Upper lobe of right lung (tissue), 1 donor: ENCODE measurements at regions not wholly inside any gene's neighbourhood (a gene's known extent, or its start where the extent isn't known, plus 50 kb on each side); places are given as distances from the start of the nearest gene placed in this dataset.

Experiments
- ATAC-seq: fragments of 200-7000 bp; cut with Tn5 transposase; one replicate; pipeline ENCODE4 v1.9.1; 2020; ENCODE audit warnings: mild to moderate bottlenecking, moderate library complexity
- DNase-seq: peaks from one replicate; pipeline ENCODE4 v3.0.0-alpha.2; 2020
- H3K27ac ChIP-seq: fragments of 200-600 bp; one replicate; pipeline ENCODE4 v1.8.0; 2022
- H3K27me3 ChIP-seq: fragments of 200-600 bp; one replicate; pipeline ENCODE4 v1.8.0; 2022; ENCODE audit warnings: mild to moderate bottlenecking
- H3K36me3 ChIP-seq: fragments of 200-600 bp; one replicate; pipeline ENCODE4 v1.8.0; 2022
- H3K4me1 ChIP-seq: fragments of 200-600 bp; one replicate; pipeline ENCODE4 v1.8.0; 2022
- H3K4me3 ChIP-seq: fragments of 200-600 bp; one replicate; pipeline ENCODE4 v1.8.0; 2022; ENCODE audit warnings: mild to moderate bottlenecking
- H3K9me3 ChIP-seq: fragments of 200-600 bp; one replicate; pipeline ENCODE4 v1.8.0; 2022
- CTCF ChIP-seq: fragments of 200-600 bp; IDR thresholded peaks from one replicate; pipeline ENCODE4 v1.8.0; 2022; ENCODE audit warnings: antibody characterized with exemption
- intact Hi-C: fragments of 100-400 bp; cut with DNase I; formaldehyde crosslinking; loops from one replicate; pipeline ENCODE4 v1.11.0; 2022
- donor health status: DM: no; HTN: yes; CAD: no; lungs with severe emphysema.

- Histone ChIP-seq H3K4me1 (no peaks in the 10 kb centered on the region), H3K27ac (no peak overlapping the region), H3K9me3 (no peaks in the 10 kb centered on the region), H3K27me3 (no peaks in the 10 kb centered on the region), H3K4me3 (no peak overlapping the region), H3K36me3 (no peaks in the 10 kb centered on the region)
- no peak for TF ChIP-seq CTCF
- DNase-seq (no peak), ATAC-seq (no peak)
- intact Hi-C loops = no loop called here
Observed at GRCh38 chr14:73800970-73801515, 50.6 kb upstream of the PTGR2 start.

GRCh38 chr14:73797543-73798265, 53.9 kb upstream of the PTGR2 start:
- H3K36me3 ChIP-seq = no peaks in the 10 kb centered on the region
- H3K27ac ChIP-seq = no peak overlapping the region
- no peak overlapping the region for H3K4me3 ChIP-seq
- DNase-seq (no peak), ATAC-seq (no peak)
- no peak for TF ChIP-seq CTCF
- H3K27me3 ChIP-seq = no peaks in the 10 kb centered on the region
- H3K4me1 ChIP-seq = peaks cover 9% of the 10 kb centered on the region
- H3K9me3 ChIP-seq = no peaks in the 10 kb centered on the region
- intact Hi-C loops = no loop called here

GRCh38 chr14:73796893-73797542, 54.6 kb upstream of the PTGR2 start:
- intact Hi-C loops = no loop called here

GRCh38 chr14:73796415-73796814, 55.2 kb upstream of the PTGR2 start:
- no peak for TF ChIP-seq CTCF
- DNase-seq = no peak
- intact Hi-C loops = no loop called here
- ATAC-seq = no peak
- H3K27ac ChIP-seq = peak overlapping the region; percentile 8
- no peak overlapping the region for H3K4me3 ChIP-seq
- no peaks in the 10 kb centered on the region for H3K9me3 ChIP-seq
- no peaks in the 10 kb centered on the region for H3K36me3 ChIP-seq
- H3K4me1 ChIP-seq = peaks cover 9% of the 10 kb centered on the region
- no peaks in the 10 kb centered on the region for H3K27me3 ChIP-seq

More at GRCh38 chr14:73796893-73797542, 54.6 kb upstream of the PTGR2 start:
- ATAC-seq (no peak), DNase-seq (no peak)
- no peak overlapping the region for H3K27ac ChIP-seq
- no peak overlapping the region for H3K4me3 ChIP-seq
- no peaks in the 10 kb centered on the region for H3K27me3 ChIP-seq
- H3K36me3 ChIP-seq = no peaks in the 10 kb centered on the region
- H3K9me3 ChIP-seq = no peaks in the 10 kb centered on the region
- no peak for TF ChIP-seq CTCF
- peaks cover 9% of the 10 kb centered on the region for H3K4me1 ChIP-seq

GRCh38 chr14:73795974-73796373, 55.7 kb upstream of the PTGR2 start:
- DNase-seq (no peak), ATAC-seq (peak; percentile 52)
- H3K27me3 ChIP-seq = no peaks in the 10 kb centered on the region
- peak overlapping the region; percentile 8 for H3K27ac ChIP-seq
- intact Hi-C loops = no loop called here
- H3K36me3 ChIP-seq = no peaks in the 10 kb centered on the region
- peaks cover 10% of the 10 kb centered on the region for H3K4me1 ChIP-seq
- no peaks in the 10 kb centered on the region for H3K9me3 ChIP-seq
- no peak overlapping the region for H3K4me3 ChIP-seq
- no peak for TF ChIP-seq CTCF
